ENCODE measurements at regions not wholly inside any gene's neighbourhood (a gene's known extent, or its start where the extent isn't known, plus 50 kb on each side); places are given as distances from the start of the nearest gene placed in this dataset.

DNA sequence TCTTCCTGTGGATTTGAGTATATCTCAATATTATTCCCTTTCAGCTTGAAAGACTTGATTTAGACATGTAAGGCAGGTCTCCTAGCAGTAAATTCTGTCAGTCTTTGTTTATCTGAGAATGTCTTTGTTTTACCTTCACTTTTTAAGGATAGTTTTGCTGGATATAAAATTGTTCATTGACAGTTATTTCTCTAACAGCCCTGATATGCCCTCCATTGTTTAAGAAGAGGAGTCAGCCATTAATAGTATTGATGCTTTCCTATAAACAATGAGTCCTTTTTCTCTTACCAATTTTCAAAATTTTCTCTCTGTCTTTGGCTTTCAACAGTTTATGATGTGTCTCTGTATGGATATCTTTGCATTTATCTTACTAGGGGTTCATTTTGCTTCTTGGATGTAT is 163.5 kb upstream of the ANKRD55 start:
- TF ChIP-seq, protein P1, sequence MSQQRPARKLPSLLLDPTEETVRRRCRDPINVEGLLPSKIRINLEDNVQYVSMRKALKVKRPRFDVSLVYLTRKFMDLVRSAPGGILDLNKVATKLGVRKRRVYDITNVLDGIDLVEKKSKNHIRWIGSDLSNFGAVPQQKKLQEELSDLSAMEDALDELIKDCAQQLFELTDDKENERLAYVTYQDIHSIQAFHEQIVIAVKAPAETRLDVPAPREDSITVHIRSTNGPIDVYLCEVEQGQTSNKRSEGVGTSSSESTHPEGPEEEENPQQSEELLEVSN (IDR thresholded peaks at IDR 0.05; ENCODE audit: borderline replicate concordance in 1 of 2, extremely low read depth in 1 of 2, insufficient read depth in 1 of 2, insufficient read length in 1 of 2, low read depth in 1 of 2, low read length in 1 of 2, poor library complexity in 1 of 2, severe bottlenecking in 1 of 2): no peak
- TF ChIP-seq SMC3 (conservative IDR thresholded peaks at IDR 0.05; ENCODE audit: insufficient read depth, low read depth, low read length) (no peak), TRIM28 (IDR thresholded peaks at IDR 0.05) (no peak), ESRRB (CRISPR knock-in tag; IDR thresholded peaks at IDR 0.05; ENCODE audit: borderline replicate concordance) (no peak), EP300 (IDR thresholded peaks at IDR 0.05; ENCODE audit: low read length) (no peak), CREM (IDR thresholded peaks at IDR 0.05; ENCODE audit: low read depth) (no peak)
- TF ChIP-seq, protein P2, sequence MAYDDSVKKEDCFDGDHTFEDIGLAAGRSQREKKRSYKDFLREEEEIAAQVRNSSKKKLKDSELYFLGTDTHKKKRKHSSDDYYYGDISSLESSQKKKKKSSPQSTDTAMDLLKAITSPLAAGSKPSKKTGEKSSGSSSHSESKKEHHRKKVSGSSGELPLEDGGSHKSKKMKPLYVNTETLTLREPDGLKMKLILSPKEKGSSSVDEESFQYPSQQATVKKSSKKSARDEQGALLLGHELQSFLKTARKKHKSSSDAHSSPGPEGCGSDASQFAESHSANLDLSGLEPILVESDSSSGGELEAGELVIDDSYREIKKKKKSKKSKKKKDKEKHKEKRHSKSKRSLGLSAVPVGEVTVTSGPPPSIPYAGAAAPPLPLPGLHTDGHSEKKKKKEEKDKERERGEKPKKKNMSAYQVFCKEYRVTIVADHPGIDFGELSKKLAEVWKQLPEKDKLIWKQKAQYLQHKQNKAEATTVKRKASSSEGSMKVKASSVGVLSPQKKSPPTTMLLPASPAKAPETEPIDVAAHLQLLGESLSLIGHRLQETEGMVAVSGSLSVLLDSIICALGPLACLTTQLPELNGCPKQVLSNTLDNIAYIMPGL (CRISPR knock-in tag; IDR thresholded peaks at IDR 0.05): no peak

Measured in K562 (cell line).